ENCODE measurements at regions not wholly inside any gene's neighbourhood (a gene's known extent, or its start where the extent isn't known, plus 50 kb on each side); places are given as distances from the start of the nearest gene placed in this dataset.

DNA sequence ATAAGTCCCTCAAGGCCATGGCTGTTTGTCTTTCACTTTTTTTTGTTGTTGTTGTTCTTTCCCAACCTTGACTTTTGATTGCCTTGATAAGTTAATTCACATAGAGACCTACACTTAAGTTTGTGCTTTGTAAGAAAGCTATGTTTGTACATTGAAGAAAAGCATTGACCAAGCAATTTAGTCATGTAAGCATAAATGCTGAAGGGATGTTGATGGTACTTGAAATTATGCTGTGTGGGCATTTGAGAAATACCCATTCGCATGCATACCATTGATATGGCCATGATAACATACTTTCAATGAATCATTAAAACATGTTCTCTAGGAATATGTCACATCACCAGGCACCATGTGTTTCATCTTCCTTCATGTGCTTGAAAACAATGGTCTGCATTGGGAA, 803.7 kb upstream of the TMEM132C start:
- TF ChIP-seq POLR2A (IDR thresholded peaks at IDR 0.05), result no peak
- TF ChIP-seq, protein P1, sequence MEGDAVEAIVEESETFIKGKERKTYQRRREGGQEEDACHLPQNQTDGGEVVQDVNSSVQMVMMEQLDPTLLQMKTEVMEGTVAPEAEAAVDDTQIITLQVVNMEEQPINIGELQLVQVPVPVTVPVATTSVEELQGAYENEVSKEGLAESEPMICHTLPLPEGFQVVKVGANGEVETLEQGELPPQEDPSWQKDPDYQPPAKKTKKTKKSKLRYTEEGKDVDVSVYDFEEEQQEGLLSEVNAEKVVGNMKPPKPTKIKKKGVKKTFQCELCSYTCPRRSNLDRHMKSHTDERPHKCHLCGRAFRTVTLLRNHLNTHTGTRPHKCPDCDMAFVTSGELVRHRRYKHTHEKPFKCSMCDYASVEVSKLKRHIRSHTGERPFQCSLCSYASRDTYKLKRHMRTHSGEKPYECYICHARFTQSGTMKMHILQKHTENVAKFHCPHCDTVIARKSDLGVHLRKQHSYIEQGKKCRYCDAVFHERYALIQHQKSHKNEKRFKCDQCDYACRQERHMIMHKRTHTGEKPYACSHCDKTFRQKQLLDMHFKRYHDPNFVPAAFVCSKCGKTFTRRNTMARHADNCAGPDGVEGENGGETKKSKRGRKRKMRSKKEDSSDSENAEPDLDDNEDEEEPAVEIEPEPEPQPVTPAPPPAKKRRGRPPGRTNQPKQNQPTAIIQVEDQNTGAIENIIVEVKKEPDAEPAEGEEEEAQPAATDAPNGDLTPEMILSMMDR (IDR thresholded peaks at IDR 0.05), result no peak
